Kidney capillary endothelial cell (primary cell): ENCODE measurements at regions not wholly inside any gene's neighbourhood (a gene's known extent, or its start where the extent isn't known, plus 50 kb on each side); places are given as distances from the start of the nearest gene placed in this dataset.
"Not testable (repeated sequence)": the region's sequence is repeated elsewhere in the genome, so short reads cannot be mapped to it uniquely, and the experiment has no call there.

Source experiments
- DNase-seq: peaks from one replicate; pipeline ENCODE4 v3.0.0-alpha.2; 2018; ENCODE audit warnings: low spot score

- no peak for DNase-seq
These were observed 1001.0 kb downstream of the VRK1 start for GRCh38 chr14:97798176-97798575.

GRCh38 chr14:97802430-97803373 is 1005.5 kb downstream of the VRK1 start:
- DNase-seq = peak; percentile 7

GRCh38 chr14:97804056-97804455 is 1006.9 kb downstream of the VRK1 start:
- no peak for DNase-seq

- no peak for DNase-seq
These were observed 1009.7 kb downstream of the VRK1 start for GRCh38 chr14:97806891-97807290.

GRCh38 chr14:97808541-97808940 is 1011.4 kb downstream of the VRK1 start:
- not testable (repeated sequence) for DNase-seq

- no peak for DNase-seq
These were observed 1016.4 kb downstream of the VRK1 start for GRCh38 chr14:97813556-97813955.

- no peak for DNase-seq
These were observed 1023.6 kb downstream of the VRK1 start for GRCh38 chr14:97820781-97821180.

GRCh38 chr14:97824218-97824617 is 1027.0 kb downstream of the VRK1 start:
- no peak for DNase-seq

- DNase-seq = no peak
These were observed 1030.6 kb downstream of the VRK1 start for GRCh38 chr14:97827746-97828145.

GRCh38 chr14:97832776-97833175 is 1035.6 kb downstream of the VRK1 start:
- no peak for DNase-seq

GRCh38 chr14:97838986-97839385 is 1041.8 kb downstream of the VRK1 start:
- no peak for DNase-seq

- no peak for DNase-seq
These were observed 1043.0 kb downstream of the VRK1 start for GRCh38 chr14:97840159-97840558.

- no peak for DNase-seq
These were observed 1044.6 kb downstream of the VRK1 start for GRCh38 chr14:97841762-97842161.

- DNase-seq = no peak
These were observed 1045.9 kb downstream of the VRK1 start for GRCh38 chr14:97843066-97843465.

- no peak for DNase-seq
These were observed 1046.9 kb downstream of the VRK1 start for GRCh38 chr14:97844042-97844441.

GRCh38 chr14:97846156-97846555 is 1049.0 kb downstream of the VRK1 start:
- DNase-seq = no peak

GRCh38 chr14:97848317-97848980 is 1051.3 kb downstream of the VRK1 start:
- DNase-seq = no peak

GRCh38 chr14:97850466-97850865 is 1053.3 kb downstream of the VRK1 start:
- DNase-seq = no peak

- DNase-seq = no peak
These were observed 1053.7 kb downstream of the VRK1 start for GRCh38 chr14:97850886-97851285.

- no peak for DNase-seq
These were observed 1054.3 kb downstream of the VRK1 start for GRCh38 chr14:97851428-97851995.

GRCh38 chr14:97854918-97855317 is 1057.7 kb downstream of the VRK1 start:
- no peak for DNase-seq

- no peak for DNase-seq
These were observed 1069.0 kb downstream of the VRK1 start for GRCh38 chr14:97866195-97866594.

GRCh38 chr14:97866664-97867063 is 1069.5 kb downstream of the VRK1 start:
- no peak for DNase-seq
